HepG2 (cell line): ENCODE measurements at regions not wholly inside any gene's neighbourhood (a gene's known extent, or its start where the extent isn't known, plus 50 kb on each side); places are given as distances from the start of the nearest gene placed in this dataset.

Experiments used
- EP300 ChIP-seq, 3 experiments: sonication (generic) in 1 of 3; formaldehyde crosslinking in 1 of 3; IDR thresholded peaks; 2 replicates each; pipeline versions ENCODE4 v1.5.1 to v1.6.1; 2011 to 2020; ENCODE audit warnings: low read depth in 2 of 3, low read length in 2 of 3, borderline replicate concordance in 1 of 3, improper control_type of control experiment in 1 of 3, mild to moderate bottlenecking in 1 of 3, missing genetic modification reagents in 1 of 3, moderate library complexity in 1 of 3
- NKX3-1 ChIP-seq: sonication (generic); formaldehyde crosslinking; IDR thresholded peaks from 2 replicates; pipeline ENCODE4 v1.5.0; 2020; ENCODE audit warnings: missing genetic modification reagents
- ZNF24 ChIP-seq: fragments of 450-650 bp; IDR thresholded peaks from 2 replicates; pipeline ENCODE4 v1.6.1; 2017; ENCODE audit warnings: antibody characterized with exemption, mild to moderate bottlenecking
- ZNF383 ChIP-seq: sonication (generic); formaldehyde crosslinking; IDR thresholded peaks from 2 replicates; pipeline ENCODE4 v1.4.0; 2020; ENCODE audit warnings: missing genetic modification reagents, mild to moderate bottlenecking, borderline replicate concordance

DNA sequence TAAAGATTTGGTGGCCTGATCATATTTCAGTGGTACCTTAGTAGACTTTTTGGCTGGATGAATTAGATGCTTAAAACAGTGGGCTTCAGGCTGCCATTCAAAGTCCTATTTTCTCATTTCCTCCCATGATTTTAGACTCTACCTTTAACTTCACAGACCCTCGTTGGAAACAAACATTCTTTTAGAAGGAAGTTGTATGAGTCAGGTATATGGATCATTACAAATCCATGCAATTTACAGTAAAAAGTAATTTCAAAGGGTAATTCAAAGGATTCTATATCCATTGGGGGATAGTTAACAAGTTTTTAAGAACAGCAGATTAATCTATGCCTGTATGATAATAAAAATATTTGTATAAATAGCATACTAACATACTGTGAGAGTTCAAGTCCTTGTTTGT is 216.9 kb upstream of the RRP15 start:
- TF ChIP-seq NKX3-1 (CRISPR knock-in tag): no peak
- TF ChIP-seq EP300 (IDR thresholded peaks at IDR 0.05; ENCODE audit: low read depth in 2 of 2, low read length in 2 of 2): no peak
- TF ChIP-seq EP300 (CRISPR knock-in tag; IDR thresholded peaks at IDR 0.05; ENCODE audit: borderline replicate concordance): no peak
- TF ChIP-seq ZNF383 (CRISPR knock-in tag): no peak
- no peak for TF ChIP-seq ZNF24
